T-helper 1 cell (primary cell): ENCODE measurements at regions not wholly inside any gene's neighbourhood (a gene's known extent, or its start where the extent isn't known, plus 50 kb on each side); places are given as distances from the start of the nearest gene placed in this dataset.
"Not testable (repeated sequence)": the region's sequence is repeated elsewhere in the genome, so short reads cannot be mapped to it uniquely, and the experiment has no call there.

Experiments used
- DNase-seq, 5 donors: peaks; one replicate each; pipeline ENCODE4 v3.0.0-alpha.2; 2012 to 2020

- no peak for DNase-seq
These were observed 164.1 kb upstream of the KCNQ5 start for GRCh38 chr6:72457738-72458137.

GRCh38 chr6:72458521-72458920 is 163.3 kb upstream of the KCNQ5 start:
- no peak for DNase-seq

DNA sequence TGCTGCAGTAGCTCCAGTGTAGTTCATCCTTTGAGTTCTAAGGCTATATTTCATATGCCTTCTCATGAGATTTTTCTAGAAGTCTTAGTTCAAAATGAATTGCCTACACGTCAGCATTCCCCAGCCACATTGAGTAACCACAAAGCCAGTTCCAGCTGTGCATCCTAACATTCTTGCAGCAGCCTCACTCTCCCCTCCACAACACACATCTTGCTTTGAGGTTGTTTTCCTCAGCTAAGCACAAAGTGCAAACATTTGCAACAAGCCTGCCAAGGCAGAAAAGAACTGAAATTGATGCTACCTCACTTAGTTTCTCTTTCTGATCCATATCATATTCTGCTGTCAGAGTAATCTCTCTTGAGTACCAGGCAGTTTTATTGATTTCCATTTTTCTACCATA is 160.7 kb upstream of the KCNQ5 start:
- no peak for DNase-seq

- no peak for DNase-seq
These were observed 157.6 kb upstream of the KCNQ5 start for GRCh38 chr6:72464246-72464645.

GRCh38 chr6:72464791-72465691 is 156.8 kb upstream of the KCNQ5 start:
- DNase-seq, result no peak

DNA sequence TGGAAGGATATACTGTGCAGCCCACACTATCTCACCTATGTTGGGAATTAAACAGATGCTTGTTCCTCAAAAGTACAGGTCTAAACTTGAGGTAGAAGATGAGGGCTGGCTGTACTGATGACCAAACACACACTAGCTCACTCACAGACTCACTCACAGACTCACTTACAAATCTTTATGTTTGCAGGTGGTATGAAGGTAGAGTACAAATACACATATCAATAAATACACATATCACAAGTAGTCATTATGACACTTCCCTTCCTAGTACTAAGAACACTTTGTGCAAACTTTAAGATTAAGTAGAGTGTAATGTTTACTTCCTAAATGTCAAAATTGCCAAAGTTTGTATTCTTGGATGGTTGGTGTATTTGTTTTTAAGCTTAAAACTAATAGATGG is 155.4 kb upstream of the KCNQ5 start:
- no peak for DNase-seq

- no peak for DNase-seq
These were observed 154.8 kb upstream of the KCNQ5 start for GRCh38 chr6:72466971-72467566.

DNA sequence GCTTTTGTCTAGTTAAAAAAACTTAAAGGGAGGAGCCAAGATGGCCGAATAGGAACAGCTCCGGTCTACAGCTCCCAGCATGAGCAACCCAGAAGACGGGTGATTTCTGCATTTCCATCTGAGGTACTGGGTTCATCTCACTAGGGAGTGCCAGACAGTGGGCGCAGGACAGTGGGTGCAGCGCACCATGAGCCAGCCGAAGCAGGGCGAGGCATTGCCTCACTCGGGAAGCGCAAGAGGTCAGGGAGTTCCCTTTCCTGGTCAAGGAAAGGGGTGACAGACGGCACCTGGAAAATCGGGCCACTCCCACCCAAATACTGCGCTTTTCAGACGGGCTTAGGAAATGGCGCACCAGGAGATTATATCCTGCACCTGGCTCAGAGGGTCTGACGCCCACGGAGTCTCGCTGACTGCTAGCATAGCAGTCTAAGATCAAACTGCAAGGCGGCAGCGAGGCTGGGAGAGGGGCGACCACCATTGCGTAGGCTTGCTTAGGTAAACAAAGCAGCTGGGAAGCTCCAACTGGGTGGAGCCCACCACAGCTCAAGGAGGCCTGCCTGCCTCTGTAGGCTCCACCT is 152.4 kb upstream of the KCNQ5 start:
- not testable (repeated sequence) for DNase-seq

GRCh38 chr6:72476051-72476450 is 145.8 kb upstream of the KCNQ5 start:
- DNase-seq, result no peak

- no peak for DNase-seq
These were observed 145.2 kb upstream of the KCNQ5 start for GRCh38 chr6:72476646-72477045.

DNA sequence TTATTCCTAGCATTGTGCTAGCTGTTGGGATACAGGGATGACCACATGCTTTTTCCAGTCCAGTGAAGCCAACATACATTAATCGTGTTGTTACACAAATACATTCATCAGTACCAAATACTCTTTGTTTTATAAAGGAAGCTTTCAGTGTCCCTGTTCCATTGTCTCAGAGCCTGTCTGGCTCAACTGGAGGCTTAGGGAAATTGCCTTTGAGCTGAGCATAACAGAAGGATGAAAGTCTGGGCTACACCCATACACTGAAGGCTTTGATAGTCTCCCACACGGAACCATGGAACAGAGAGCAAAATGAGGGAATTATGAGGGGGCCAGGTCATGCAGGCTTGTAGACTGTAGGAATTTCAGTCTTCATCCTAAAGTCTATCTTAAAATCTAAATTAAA is 126.4 kb upstream of the KCNQ5 start:
- no peak for DNase-seq

DNA sequence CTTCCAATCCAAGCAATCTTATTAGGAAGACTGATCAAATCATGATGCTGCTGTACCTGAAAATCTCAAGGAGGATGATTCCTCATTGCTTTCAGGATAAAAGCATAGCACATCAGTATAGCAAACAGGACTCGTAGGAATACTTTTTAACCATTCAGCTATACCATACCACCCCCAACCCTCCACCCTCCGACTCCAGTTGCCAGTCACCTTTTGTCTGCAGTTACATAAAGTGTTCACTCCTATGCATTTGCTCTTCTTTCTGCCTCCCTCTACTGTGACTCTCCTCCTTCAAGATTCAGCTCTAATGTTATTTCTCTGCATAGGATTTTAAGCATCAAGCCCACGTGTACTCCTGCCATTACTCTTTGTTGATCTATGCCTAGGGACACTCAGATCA is 124.7 kb upstream of the KCNQ5 start:
- no peak for DNase-seq

- DNase-seq, result no peak
These were observed 121.2 kb upstream of the KCNQ5 start for GRCh38 chr6:72500669-72501068.

GRCh38 chr6:72504406-72504805 is 117.5 kb upstream of the KCNQ5 start:
- DNase-seq, result no peak

DNA sequence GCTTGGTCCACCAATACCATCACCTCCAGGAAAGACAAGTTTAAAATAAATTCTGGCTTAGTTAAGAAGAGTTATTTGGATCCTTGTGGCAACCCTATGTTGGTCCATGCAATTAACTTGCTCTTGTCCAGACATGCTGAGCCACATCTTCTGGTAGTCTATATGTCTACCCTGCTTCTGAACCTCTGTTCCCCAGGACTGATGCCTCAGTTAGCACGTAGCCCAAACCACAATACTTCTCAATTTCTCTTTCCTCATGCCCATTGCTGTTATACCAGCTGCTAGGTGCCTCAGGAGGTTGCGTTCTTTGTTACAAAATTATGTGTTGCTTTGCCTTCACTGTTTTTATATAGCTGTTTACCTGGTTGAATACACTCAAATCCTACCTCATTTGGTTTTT is 116.4 kb upstream of the KCNQ5 start:
- no peak for DNase-seq

GRCh38 chr6:72519871-72520270 is 102.0 kb upstream of the KCNQ5 start:
- DNase-seq, result no peak

DNA sequence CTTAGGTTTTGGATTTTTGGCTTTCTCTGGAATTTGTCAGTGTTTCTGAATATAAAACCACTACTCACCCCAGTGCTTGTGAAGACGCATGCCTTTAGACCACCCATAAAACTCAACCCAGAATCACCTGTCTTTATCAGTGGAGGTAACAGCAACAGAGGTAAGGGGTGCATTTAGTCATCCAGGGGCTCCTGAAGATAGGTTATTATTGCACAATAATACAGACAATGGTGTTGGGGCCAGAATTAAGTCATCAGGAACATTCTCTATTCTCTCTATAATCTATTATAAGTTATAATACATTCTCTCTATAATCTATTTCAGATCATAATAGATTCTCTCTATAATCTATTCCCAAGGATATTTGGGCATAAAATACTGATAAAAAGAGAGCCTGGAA is 100.2 kb upstream of the KCNQ5 start:
- DNase-seq, result no peak

DNA sequence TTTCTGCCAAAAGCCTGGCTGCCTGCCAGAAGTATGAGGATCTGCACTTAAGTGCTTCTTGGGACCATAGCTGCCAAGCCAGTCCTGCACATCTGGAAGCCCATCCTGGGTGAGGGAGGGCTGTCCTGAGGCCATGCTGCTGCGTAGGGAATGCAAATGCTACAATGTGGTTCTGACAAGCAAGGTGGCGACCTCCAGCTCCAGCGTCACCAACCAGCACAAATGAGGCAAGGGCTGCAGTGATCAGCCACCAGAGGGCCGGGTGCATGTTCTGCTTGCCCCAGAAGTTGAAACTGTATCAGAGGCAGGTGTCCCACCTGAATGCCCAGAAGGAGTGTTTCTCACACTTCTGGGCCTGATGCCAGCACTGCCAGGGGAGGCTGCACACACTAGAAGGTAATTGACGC is 99.1 kb upstream of the KCNQ5 start:
- DNase-seq, result peak in 1 of 5 donors; percentile 2

DNA sequence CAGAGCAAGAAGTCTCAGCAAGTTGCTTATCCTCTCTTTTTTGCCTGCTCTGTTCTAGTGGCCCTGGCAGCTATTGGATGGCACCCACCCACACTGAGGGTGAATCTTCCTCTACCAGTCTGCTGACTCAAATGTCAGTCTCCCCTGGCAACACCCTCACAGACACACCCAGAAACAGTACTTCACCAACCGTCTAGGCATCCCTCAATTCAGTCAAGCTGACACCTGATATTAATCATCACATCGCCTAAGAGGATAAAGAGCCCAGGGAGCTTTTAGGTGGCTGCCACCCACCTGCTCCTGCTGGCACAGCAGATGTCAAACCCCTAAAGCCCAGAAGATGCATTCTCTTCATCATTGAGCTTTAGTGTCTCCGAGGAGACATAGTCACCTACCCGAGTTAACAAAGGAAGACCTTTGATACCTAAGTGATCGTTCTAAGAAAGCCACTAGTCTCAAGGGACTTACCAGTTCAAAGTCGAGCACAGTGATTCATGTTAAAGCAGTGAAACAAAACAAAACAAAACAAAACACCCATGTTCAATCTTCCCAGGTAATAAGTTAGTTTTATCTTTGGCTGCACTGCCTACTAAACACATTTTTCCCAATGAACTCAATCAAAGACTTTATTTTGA is 97.7 kb upstream of the KCNQ5 start:
- peak in 1 of 5 donors; percentile 1 for DNase-seq

- no peak for DNase-seq
These were observed 95.9 kb upstream of the KCNQ5 start for GRCh38 chr6:72525821-72526510.

GRCh38 chr6:72530152-72530551 is 91.7 kb upstream of the KCNQ5 start:
- no peak for DNase-seq

DNA sequence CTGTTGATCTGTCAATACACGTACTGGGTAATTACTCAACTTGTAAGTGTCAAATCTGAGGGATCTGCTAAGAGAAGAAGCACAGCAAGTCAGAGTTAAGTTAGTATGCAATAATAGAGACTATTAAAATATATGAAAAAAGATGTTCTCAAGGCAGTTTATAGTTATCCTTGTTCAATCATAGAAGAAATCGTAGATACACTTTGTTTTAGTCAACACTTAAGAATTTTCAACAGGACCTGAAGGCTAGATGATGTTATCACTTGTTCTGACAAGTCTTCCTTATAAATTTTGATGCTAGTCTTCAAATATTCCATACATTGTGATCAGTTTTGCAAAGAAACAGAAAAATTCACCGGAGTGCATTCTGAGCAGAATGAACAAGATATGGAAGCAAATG is 91.1 kb upstream of the KCNQ5 start:
- no peak for DNase-seq

GRCh38 chr6:72533606-72534005 is 88.3 kb upstream of the KCNQ5 start:
- DNase-seq, result no peak
